ENCODE measurements at regions not wholly inside any gene's neighbourhood (a gene's known extent, or its start where the extent isn't known, plus 50 kb on each side); places are given as distances from the start of the nearest gene placed in this dataset.
A peak's percentile ranks its signal among the peaks of the same experiment; 100 is the strongest.

GRCh38 chr22:22421392-22421791 is 87.2 kb downstream of the ZNF280B start:
- no peak overlapping the region for H3K4me3 ChIP-seq (replicated peaks; ENCODE audit: low read depth, low read length)
- DNase-seq (ENCODE audit: low read depth), result no peak
- TF ChIP-seq CTCF (IDR thresholded peaks at IDR 0.05; ENCODE audit: low read length, missing control alignments), result no peak

- TF ChIP-seq CTCF (IDR thresholded peaks at IDR 0.05; ENCODE audit: low read length, missing control alignments), result peak; percentile 98
- H3K4me3 ChIP-seq (replicated peaks; ENCODE audit: low read depth, low read length), result no peak overlapping the region
- peak; percentile 64 for DNase-seq (ENCODE audit: low read depth)
Observed at GRCh38 chr22:22422629-22423112, 85.9 kb downstream of the ZNF280B start.

GRCh38 chr22:22423681-22424080 is 84.9 kb downstream of the ZNF280B start:
- no peak overlapping the region for H3K4me3 ChIP-seq (replicated peaks; ENCODE audit: low read depth, low read length)
- DNase-seq (ENCODE audit: low read depth), result no peak
- no peak for TF ChIP-seq CTCF (IDR thresholded peaks at IDR 0.05; ENCODE audit: low read length, missing control alignments)

GRCh38 chr22:22424210-22424800 is 84.2 kb downstream of the ZNF280B start:
- DNase-seq (ENCODE audit: low read depth), result no peak
- H3K4me3 ChIP-seq (replicated peaks; ENCODE audit: low read depth, low read length), result no peak overlapping the region
- no peak for TF ChIP-seq CTCF (IDR thresholded peaks at IDR 0.05; ENCODE audit: low read length, missing control alignments)

- TF ChIP-seq CTCF (IDR thresholded peaks at IDR 0.05; ENCODE audit: low read length, missing control alignments), result no peak
Observed at GRCh38 chr22:22424956-22425355, 83.6 kb downstream of the ZNF280B start.

GRCh38 chr22:22425356-22425755 is 83.2 kb downstream of the ZNF280B start:
- no peak overlapping the region for H3K4me3 ChIP-seq (replicated peaks; ENCODE audit: low read depth, low read length)
- no peak for TF ChIP-seq CTCF (IDR thresholded peaks at IDR 0.05; ENCODE audit: low read length, missing control alignments)
- no peak for DNase-seq (ENCODE audit: low read depth)

More at GRCh38 chr22:22424956-22425355, 83.6 kb downstream of the ZNF280B start:
- no peak overlapping the region for H3K4me3 ChIP-seq (replicated peaks; ENCODE audit: low read depth, low read length)
- DNase-seq (ENCODE audit: low read depth), result no peak
